ENCODE measurements at regions not wholly inside any gene's neighbourhood (a gene's known extent, or its start where the extent isn't known, plus 50 kb on each side); places are given as distances from the start of the nearest gene placed in this dataset.
A peak's percentile ranks its signal among the peaks of the same experiment; 100 is the strongest.

DNA sequence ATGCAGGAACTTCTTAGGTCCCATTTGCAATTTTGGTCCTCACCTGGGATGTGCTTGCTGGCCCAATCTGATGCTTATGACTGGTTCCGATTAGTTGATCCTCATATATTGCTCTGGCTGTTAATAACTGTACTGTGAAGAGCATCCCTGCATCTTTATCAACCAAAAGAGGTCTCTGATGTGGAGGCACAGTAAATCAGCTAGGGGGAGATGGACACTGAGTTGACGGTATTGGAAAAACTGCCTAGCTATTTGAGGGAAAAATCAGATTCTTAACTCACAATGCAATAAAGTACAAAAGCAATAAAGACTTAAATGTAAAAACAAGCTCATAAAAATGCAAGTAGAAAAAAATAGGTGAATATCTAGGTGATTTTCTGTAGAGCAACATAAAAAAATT lies 188.0 kb upstream of the TCF4 start:
- peaks cover 0 to 7% (median 0%) of the 10 kb centered on the region in 4 donors for H3K27me3 ChIP-seq
- DNase-seq (no peak), ATAC-seq (ENCODE audit: low FRiP score in 2 of 2) (no peak)
- 43 to 44% methylated on average over 2 of the region's 2 CpGs for whole genome bisulfite sequencing, 2 donors
- no peak overlapping the region for H3K4me3 ChIP-seq
- H3K27ac ChIP-seq: no peak overlapping the region
- peaks cover under 1 to 22% (median 5%) of the 10 kb centered on the region in 4 donors for H3K4me1 ChIP-seq
- TF ChIP-seq POLR2A (IDR thresholded peaks at IDR 0.05): no peak
- TF ChIP-seq, protein P1, sequence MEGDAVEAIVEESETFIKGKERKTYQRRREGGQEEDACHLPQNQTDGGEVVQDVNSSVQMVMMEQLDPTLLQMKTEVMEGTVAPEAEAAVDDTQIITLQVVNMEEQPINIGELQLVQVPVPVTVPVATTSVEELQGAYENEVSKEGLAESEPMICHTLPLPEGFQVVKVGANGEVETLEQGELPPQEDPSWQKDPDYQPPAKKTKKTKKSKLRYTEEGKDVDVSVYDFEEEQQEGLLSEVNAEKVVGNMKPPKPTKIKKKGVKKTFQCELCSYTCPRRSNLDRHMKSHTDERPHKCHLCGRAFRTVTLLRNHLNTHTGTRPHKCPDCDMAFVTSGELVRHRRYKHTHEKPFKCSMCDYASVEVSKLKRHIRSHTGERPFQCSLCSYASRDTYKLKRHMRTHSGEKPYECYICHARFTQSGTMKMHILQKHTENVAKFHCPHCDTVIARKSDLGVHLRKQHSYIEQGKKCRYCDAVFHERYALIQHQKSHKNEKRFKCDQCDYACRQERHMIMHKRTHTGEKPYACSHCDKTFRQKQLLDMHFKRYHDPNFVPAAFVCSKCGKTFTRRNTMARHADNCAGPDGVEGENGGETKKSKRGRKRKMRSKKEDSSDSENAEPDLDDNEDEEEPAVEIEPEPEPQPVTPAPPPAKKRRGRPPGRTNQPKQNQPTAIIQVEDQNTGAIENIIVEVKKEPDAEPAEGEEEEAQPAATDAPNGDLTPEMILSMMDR (IDR thresholded peaks at IDR 0.05): peak in 1 of 6 experiments; percentile 6
- H3K9me3 ChIP-seq: no peaks in the 10 kb centered on the region
- H3K36me3 ChIP-seq: no peaks in the 10 kb centered on the region

DNA sequence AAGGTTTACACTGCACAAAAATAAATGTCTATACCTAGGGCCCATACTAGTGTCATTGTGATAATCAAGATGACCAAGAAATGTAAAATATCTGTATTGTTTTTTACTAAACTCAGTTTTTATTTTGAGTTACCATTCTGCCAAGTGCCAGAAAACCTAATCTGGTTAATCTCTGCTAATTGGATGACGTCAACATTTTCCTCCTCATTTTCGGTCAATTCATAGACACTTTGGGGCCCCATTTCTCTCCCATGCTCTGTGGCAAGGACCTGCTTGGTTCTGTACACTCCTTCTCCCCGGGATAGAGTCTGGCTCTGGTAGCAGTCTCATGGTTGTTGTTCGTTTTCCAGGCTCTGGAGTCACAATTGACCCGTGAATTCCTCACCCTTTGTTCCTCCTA lies 186.5 kb upstream of the TCF4 start:
- DNase-seq: no peak
- peaks cover 0 to 10% (median 0%) of the 10 kb centered on the region in 4 donors for H3K4me1 ChIP-seq
- H3K27me3 ChIP-seq: no peaks in the 10 kb centered on the region
- no peaks in the 10 kb centered on the region for H3K36me3 ChIP-seq
- no peak for TF ChIP-seq EP300 (IDR thresholded peaks at IDR 0.05)
- no peak for TF ChIP-seq POLR2A (IDR thresholded peaks at IDR 0.05)
- TF ChIP-seq POLR2AphosphoS5 (IDR thresholded peaks at IDR 0.05): no peak
- TF ChIP-seq, protein P1 (IDR thresholded peaks at IDR 0.05): no peak
- no peaks in the 10 kb centered on the region for H3K9me3 ChIP-seq
- no peak for ATAC-seq (ENCODE audit: low FRiP score in 2 of 2)
- 90 to 92% methylated on average over 5 of the region's 5 CpGs for WGBS, 2 donors
- H3K27ac ChIP-seq: no peak overlapping the region
- H3K4me3 ChIP-seq: no peak overlapping the region

DNA sequence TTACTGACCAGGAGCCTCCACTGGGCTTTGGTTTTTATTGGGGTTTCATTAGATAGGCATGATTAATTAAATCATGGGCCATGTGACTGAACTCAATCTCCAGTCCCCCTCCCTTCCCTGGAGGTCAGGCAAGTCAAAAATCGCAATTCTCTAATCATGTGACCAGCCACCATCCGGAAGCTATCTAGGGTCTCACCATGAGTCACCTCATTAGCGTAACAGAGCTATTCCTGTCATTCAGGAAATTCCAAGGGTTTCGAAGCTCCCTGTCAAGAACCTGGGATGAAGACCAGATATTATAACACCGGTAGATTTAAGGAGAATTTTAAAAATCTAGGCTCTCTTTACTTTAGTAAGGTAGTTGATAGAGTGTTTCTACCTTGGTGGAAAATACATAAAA lies 180.3 kb upstream of the TCF4 start:
- no peaks in the 10 kb centered on the region for H3K4me1 ChIP-seq
- no peaks in the 10 kb centered on the region for H3K9me3 ChIP-seq
- ATAC-seq (ENCODE audit: low FRiP score in 2 of 2) (no peak), DNase-seq (no peak)
- H3K27ac ChIP-seq: no peak overlapping the region
- H3K4me3 ChIP-seq: no peak overlapping the region
- H3K36me3 ChIP-seq: no peaks in the 10 kb centered on the region
- H3K27me3 ChIP-seq: no peaks in the 10 kb centered on the region
- 53 to 75% methylated on average over 5 of the region's 5 CpGs for WGBS, 2 donors
- TF ChIP-seq EP300 (IDR thresholded peaks at IDR 0.05) (no peak), POLR2AphosphoS5 (IDR thresholded peaks at IDR 0.05) (no peak), POLR2A (IDR thresholded peaks at IDR 0.05) (no peak)
- TF ChIP-seq, protein P1 (IDR thresholded peaks at IDR 0.05): no peak

DNA sequence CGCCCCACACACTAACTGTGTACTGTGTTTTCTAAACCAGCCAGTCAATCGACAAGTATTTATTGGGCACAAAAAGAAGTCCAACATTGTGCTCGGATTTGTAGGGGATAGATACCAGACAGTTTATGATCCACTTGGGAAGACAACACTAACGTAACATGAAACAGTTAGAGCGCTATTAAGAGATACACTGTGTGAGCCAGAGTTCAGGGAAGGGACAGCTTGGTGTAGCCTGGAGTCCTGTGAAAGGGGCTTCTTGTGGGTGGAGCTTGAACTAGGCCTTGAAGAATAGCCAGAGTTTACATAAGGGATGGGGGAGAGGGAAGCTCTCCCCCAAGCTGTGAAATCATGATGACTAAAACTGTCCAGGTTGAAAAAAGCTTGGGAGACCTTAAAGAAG lies 176.4 kb upstream of the TCF4 start:
- no peak for ATAC-seq (ENCODE audit: low FRiP score in 2 of 2)
- WGBS, 2 donors: 91 to 93% methylated on average over 5 of the region's 5 CpGs
- DNase-seq: no peak

DNA sequence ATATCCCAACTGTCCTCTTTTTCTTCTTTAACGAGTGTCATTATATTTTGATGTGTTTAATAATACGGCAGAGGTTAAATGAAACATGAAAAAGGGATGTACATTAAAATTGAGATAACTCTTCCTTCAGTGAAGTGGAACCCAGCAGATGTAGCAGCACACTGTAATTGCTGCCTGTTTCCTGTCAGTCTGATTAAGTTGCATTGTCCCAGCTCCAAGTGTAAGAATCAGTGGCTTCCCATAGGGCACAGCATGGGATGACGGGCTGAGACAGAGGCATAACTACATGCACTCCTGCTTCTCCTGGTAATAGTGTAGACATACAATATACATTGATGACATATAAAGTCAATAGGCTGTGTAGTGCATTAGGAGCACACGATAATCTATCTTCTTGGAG lies 175.8 kb upstream of the TCF4 start:
- H3K4me1 ChIP-seq: no peaks in the 10 kb centered on the region
- WGBS, 2 donors: 68 to 83% methylated on average over 4 of the region's 4 CpGs
- no peak for DNase-seq

More for the DNA sequence above, 176.4 kb upstream of the TCF4 start:
- H3K27ac ChIP-seq: no peak overlapping the region
- no peaks in the 10 kb centered on the region for H3K4me1 ChIP-seq
- no peaks in the 10 kb centered on the region for H3K9me3 ChIP-seq
- no peak overlapping the region for H3K4me3 ChIP-seq
- H3K27me3 ChIP-seq: no peaks in the 10 kb centered on the region
- TF ChIP-seq EP300 (IDR thresholded peaks at IDR 0.05) (no peak), POLR2A (IDR thresholded peaks at IDR 0.05) (no peak), POLR2AphosphoS5 (IDR thresholded peaks at IDR 0.05) (no peak)
- TF ChIP-seq, protein P1 (IDR thresholded peaks at IDR 0.05): no peak
- H3K36me3 ChIP-seq: no peaks in the 10 kb centered on the region

More for the DNA sequence above, 175.8 kb upstream of the TCF4 start:
- no peaks in the 10 kb centered on the region for H3K27me3 ChIP-seq
- no peak overlapping the region for H3K27ac ChIP-seq
- H3K4me3 ChIP-seq: no peak overlapping the region
- TF ChIP-seq, protein P1 (IDR thresholded peaks at IDR 0.05): no peak
- TF ChIP-seq POLR2A (IDR thresholded peaks at IDR 0.05): no peak
- TF ChIP-seq EP300 (IDR thresholded peaks at IDR 0.05): no peak
- no peak for TF ChIP-seq POLR2AphosphoS5 (IDR thresholded peaks at IDR 0.05)
- no peaks in the 10 kb centered on the region for H3K36me3 ChIP-seq
- no peaks in the 10 kb centered on the region for H3K9me3 ChIP-seq
- ATAC-seq (ENCODE audit: low FRiP score in 2 of 2): no peak
